ENCODE measurements at regions not wholly inside any gene's neighbourhood (a gene's known extent, or its start where the extent isn't known, plus 50 kb on each side); places are given as distances from the start of the nearest gene placed in this dataset.

GRCh38 chr2:236863729-236864126 lies 222.0 kb upstream of the COPS8 start:
- peak in 1 of 2 donors; percentile 14 for DNase-seq
- no peak for TF ChIP-seq POLR2A (IDR thresholded peaks at IDR 0.05)
- Histone ChIP-seq H3K4me3 (no peak overlapping the region), H3K9me3 (peaks cover 0 to 13% (median 10%) of the 10 kb centered on the region in 4 donors), H3K27ac (no peak overlapping the region), H3K27me3 (no peaks in the 10 kb centered on the region), H3K4me1 (no peaks in the 10 kb centered on the region), H3K36me3 (no peaks in the 10 kb centered on the region)
- intact Hi-C loops (cut with DNase I; ENCODE audit: low total_unique reads), result no loop called here
- 82 to 94% (median 92%) methylated on average over 3 to 5 of the region's 5 CpGs for WGBS, 5 donors

- intact Hi-C loops (cut with DNase I; ENCODE audit: low total_unique reads), result no loop called here
- peaks cover 0 to under 1% (median 0%) of the 10 kb centered on the region in 4 donors for H3K4me1 ChIP-seq
- H3K27ac ChIP-seq, result no peak overlapping the region
- WGBS, 5 donors, result 79 to 98% (median 92%) methylated on average over 2 of the region's 2 CpGs
- DNase-seq, result no peak
- no peak for TF ChIP-seq POLR2A (IDR thresholded peaks at IDR 0.05)
- TF ChIP-seq CTCF (IDR thresholded peaks at IDR 0.05), result no peak
- TF ChIP-seq EP300 (IDR thresholded peaks at IDR 0.05), result no peak
- TF ChIP-seq POLR2AphosphoS5 (IDR thresholded peaks at IDR 0.05), result no peak
- H3K36me3 ChIP-seq, result no peaks in the 10 kb centered on the region
- no peak overlapping the region for H3K4me3 ChIP-seq
- no peaks in the 10 kb centered on the region for H3K27me3 ChIP-seq
- H3K9me3 ChIP-seq, result peaks cover 0 to 13% (median 10%) of the 10 kb centered on the region in 4 donors
These were observed 220.6 kb upstream of the COPS8 start for GRCh38 chr2:236865052-236865451.

- Histone ChIP-seq H3K4me1 (peaks cover 0 to 7% (median 0%) of the 10 kb centered on the region in 4 donors), H3K27ac (no peak overlapping the region), H3K27me3 (no peaks in the 10 kb centered on the region), H3K36me3 (no peaks in the 10 kb centered on the region), H3K9me3 (peaks cover 0 to 13% (median 10%) of the 10 kb centered on the region in 4 donors), H3K4me3 (no peak overlapping the region)
- intact Hi-C loops (cut with DNase I; ENCODE audit: low total_unique reads), result no loop called here
- peak in 1 of 2 donors; percentile 17 for DNase-seq
- 85 to 89% (median 88%) methylated on average over 10 of the region's 10 CpGs for WGBS, 5 donors
- TF ChIP-seq POLR2AphosphoS5 (IDR thresholded peaks at IDR 0.05) (no peak), POLR2A (IDR thresholded peaks at IDR 0.05) (no peak), EP300 (IDR thresholded peaks at IDR 0.05) (no peak), CTCF (IDR thresholded peaks at IDR 0.05) (no peak)
These were observed 218.9 kb upstream of the COPS8 start for GRCh38 chr2:236866542-236867340.

- Histone ChIP-seq H3K4me1 (peaks cover 0 to 11% (median 0%) of the 10 kb centered on the region in 4 donors), H3K9me3 (peaks cover 0 to 13% (median 10%) of the 10 kb centered on the region in 4 donors), H3K4me3 (no peak overlapping the region), H3K27me3 (no peaks in the 10 kb centered on the region), H3K36me3 (no peaks in the 10 kb centered on the region), H3K27ac (no peak overlapping the region)
- intact Hi-C loops (cut with DNase I; ENCODE audit: low total_unique reads), result no loop called here
- no peak for DNase-seq
- TF ChIP-seq CTCF (IDR thresholded peaks at IDR 0.05), result no peak
- TF ChIP-seq POLR2AphosphoS5 (IDR thresholded peaks at IDR 0.05), result no peak
- TF ChIP-seq POLR2A (IDR thresholded peaks at IDR 0.05), result no peak
- no peak for TF ChIP-seq EP300 (IDR thresholded peaks at IDR 0.05)
- 81 to 87% (median 86%) methylated on average over 12 of the region's 12 CpGs for WGBS, 5 donors
These were observed 218.0 kb upstream of the COPS8 start for GRCh38 chr2:236867441-236868260.
